SK-N-SH (cell line): ENCODE measurements at regions not wholly inside any gene's neighbourhood (a gene's known extent, or its start where the extent isn't known, plus 50 kb on each side); places are given as distances from the start of the nearest gene placed in this dataset.

ENCODE experiments used
- CTCF ChIA-PET: fragments of 300-600, 350-600 bp; formaldehyde crosslinking; extraction: SDS; loops from one replicate; lab custom pipeline; 2021; lab: Yijun Ruan, JAX
- POLR2A ChIA-PET: fragments of 350-600 bp; sonication (Branson Sonifier 250); formaldehyde crosslinking; extraction: SDS; loops from one replicate; lab custom pipeline; 2020; ENCODE audit warnings: antibody characterized with exemption, inconsistent platforms; lab: Yijun Ruan, JAX
- DNase-seq: peaks from one replicate; pipeline ENCODE4 v3.0.0; 2012
- H2AFZ ChIP-seq: fragments of 200-600 bp; sonication (generic); 2 replicates; pipeline ENCODE4 v1.8.1; 2016; ENCODE audit warnings: antibody characterized with exemption, mild to moderate bottlenecking, low read depth
- H3F3A ChIP-seq: fragments of 200-600 bp; sonication (generic); replicated peaks from 2 replicates; pipeline ENCODE3; 2016; ENCODE audit warnings: antibody characterized with exemption, mild to moderate bottlenecking; ENCODE audit not compliant: insufficient read depth
- H3K27ac ChIP-seq, 2 experiments: fragments of 200-500 bp in 1 of 2; fragments of 200-600 bp in 1 of 2; sonication (Bioruptor generic) in 1 of 2; sonication (generic), shearing (Covaris generic) in 1 of 2; 2 replicates each; pipeline versions ENCODE4 v1.5.1 to v1.6.1; 2014 to 2016; ENCODE audit warnings: low read depth in 2 of 2, inconsistent platforms in 1 of 2, low read length in 1 of 2, mild to moderate bottlenecking in 1 of 2, mixed read lengths in 1 of 2
- H3K27me3 ChIP-seq: fragments of 200-600 bp; sonication (generic), shearing (Covaris generic); 2 replicates; pipeline ENCODE4 v1.6.1; 2016; ENCODE audit warnings: mixed run types; ENCODE audit not compliant: insufficient read depth
- H3K36me3 ChIP-seq, 2 experiments: fragments of 200-500 bp in 1 of 2; fragments of 200-600 bp in 1 of 2; sonication (Bioruptor generic) in 1 of 2; sonication (generic) in 1 of 2; replicated peaks in 1 of 2; 2 replicates each; pipeline versions ENCODE3 to v1.5.1; 2014 to 2016; ENCODE audit warnings: low read length in 1 of 2, mild to moderate bottlenecking in 1 of 2; ENCODE audit not compliant: insufficient read depth in 2 of 2, control insufficient read depth in 1 of 2
- H3K4me1 ChIP-seq, 2 experiments: fragments of 200-500 bp in 1 of 2; fragments of 200-600 bp in 1 of 2; sonication (Bioruptor generic) in 1 of 2; sonication (generic), shearing (Covaris generic) in 1 of 2; 2 replicates each; pipeline versions ENCODE4 v1.5.1 to v1.6.1; 2014 to 2016; ENCODE audit warnings: low read depth in 1 of 2, low read length in 1 of 2, mixed run types in 1 of 2; ENCODE audit not compliant: insufficient read depth in 2 of 2, control insufficient read depth in 1 of 2
- H3K4me2 ChIP-seq: fragments of 200-600 bp; sonication (generic), shearing (Covaris generic); 2 replicates; pipeline ENCODE4 v1.6.1; 2017; ENCODE audit warnings: mixed run types
- H3K4me3 ChIP-seq, 2 experiments: fragments of 200-500 bp in 1 of 2; fragments of 200-600 bp in 1 of 2; sonication (Bioruptor generic) in 1 of 2; sonication (generic), shearing (Covaris generic) in 1 of 2; 2 replicates each; pipeline versions ENCODE4 v1.5.1 to v1.8.1; 2014 to 2016; ENCODE audit warnings: low read depth in 2 of 2, inconsistent platforms in 1 of 2, low read length in 1 of 2, mild to moderate bottlenecking in 1 of 2, mixed read lengths in 1 of 2, moderate library complexity in 1 of 2
- H3K79me2 ChIP-seq: fragments of 200-600 bp; sonication (generic); 2 replicates; pipeline ENCODE4 v1.8.1; 2017; ENCODE audit warnings: mild to moderate bottlenecking; ENCODE audit not compliant: insufficient read depth
- H3K9ac ChIP-seq: fragments of 200-600 bp; sonication (generic); 2 replicates; pipeline ENCODE4 v1.6.1; 2017; ENCODE audit warnings: mixed run types
- H3K9me2 ChIP-seq: fragments of 200-600 bp; sonication (generic); 2 replicates; pipeline ENCODE4 v1.6.1; 2017; ENCODE audit warnings: mixed run types
- H3K9me3 ChIP-seq: fragments of 200-600 bp; sonication (generic); 2 replicates; pipeline ENCODE4 v1.6.1; 2017; ENCODE audit warnings: mixed run types, mild to moderate bottlenecking, moderate library complexity
- H4K20me1 ChIP-seq: fragments of 200-600 bp; sonication (generic); 2 replicates; pipeline ENCODE4 v1.6.1; 2017; ENCODE audit warnings: mild to moderate bottlenecking, mixed run types; ENCODE audit not compliant: insufficient read depth
- EP300 ChIP-seq, 2 experiments: IDR thresholded peaks; 2 replicates each; pipeline versions ENCODE4 v1.4.0 to v1.6.1; 2012; ENCODE audit warnings: borderline replicate concordance in 1 of 2, low read depth in 1 of 2, low read length in 1 of 2
- FOXJ3 ChIP-seq: sonication (generic); formaldehyde crosslinking; IDR thresholded peaks from 2 replicates; pipeline ENCODE4 v1.5.1; 2020; ENCODE audit warnings: mild to moderate bottlenecking, missing genetic modification reagents
- IRF3 ChIP-seq: fragments of 150-350 bp; IDR thresholded peaks from 2 replicates; pipeline ENCODE4 v1.6.1; 2016; ENCODE audit warnings: mild to moderate bottlenecking, low read depth, low read length
- JUND ChIP-seq: IDR thresholded peaks from 2 replicates; pipeline ENCODE4 v1.4.0; 2012
- MAX ChIP-seq: IDR thresholded peaks from 2 replicates; pipeline ENCODE4 v1.4.0; 2012; ENCODE audit warnings: low read depth
- MEF2A ChIP-seq: IDR thresholded peaks from 2 replicates; pipeline ENCODE4 v1.4.0; 2012; ENCODE audit warnings: low read depth, borderline replicate concordance
- NFIC ChIP-seq: IDR thresholded peaks from 2 replicates; pipeline ENCODE4 v1.4.0; 2012; ENCODE audit warnings: borderline replicate concordance
- PBX3 ChIP-seq: IDR thresholded peaks from 2 replicates; pipeline ENCODE4; 2012
- POLR2AphosphoS5 ChIP-seq: IDR thresholded peaks from 2 replicates; pipeline ENCODE4 v1.6.1; 2012; ENCODE audit warnings: low read depth, low read length
- RFX5 ChIP-seq: IDR thresholded peaks from 2 replicates; pipeline ENCODE4 v1.6.1; 2012; ENCODE audit warnings: mild to moderate bottlenecking, improper control_type of control experiment, low read length
- SIN3A ChIP-seq: IDR thresholded peaks from 2 replicates; pipeline ENCODE4 v1.6.1; 2012; ENCODE audit warnings: low read depth, mild to moderate bottlenecking, low read length, moderate library complexity, borderline replicate concordance
- SMC3 ChIP-seq: IDR thresholded peaks from 2 replicates; pipeline ENCODE4 v1.6.1; 2012; ENCODE audit warnings: low read depth, low read length, improper control_type of control experiment
- TAF1 ChIP-seq: IDR thresholded peaks from 2 replicates; pipeline ENCODE4 v1.6.1; 2012; ENCODE audit warnings: low read depth, mild to moderate bottlenecking, low read length, moderate library complexity, borderline replicate concordance
- USF1 ChIP-seq: IDR thresholded peaks from 2 replicates; pipeline ENCODE4 v1.4.0; 2012; ENCODE audit warnings: low read depth, borderline replicate concordance
- USF2 ChIP-seq: fragments of 150-350 bp; IDR thresholded peaks from 2 replicates; pipeline ENCODE4 v1.6.1; 2017; ENCODE audit warnings: antibody characterized with exemption, low read length, low read depth, borderline replicate concordance
- YY1 ChIP-seq: IDR thresholded peaks from 2 replicates; pipeline ENCODE4 v1.4.0; 2012; ENCODE audit warnings: low read depth, mild to moderate bottlenecking
- ZBTB33 ChIP-seq: IDR thresholded peaks from 2 replicates; pipeline ENCODE4 v1.4.0; 2012; ENCODE audit warnings: low read depth, borderline replicate concordance
- WGBS: methylation state at CpG from one replicate; pipeline ENCODE4 v1.1.6; 2017; ENCODE audit warnings: low lambda C conversion rate; 5-methylcytosine and 5-hydroxymethylcytosine counted together

- Histone ChIP-seq H3K27ac (no peak overlapping the region), H3K4me1 (no peaks in the 10 kb centered on the region), H2AFZ (peak overlapping the region; percentile 32; the same call in 1 of the 2 replicates), H3F3A (no peaks in the 10 kb centered on the region), H3K9me2 (no peaks in the 10 kb centered on the region), H4K20me1 (no peaks in the 10 kb centered on the region), H3K9ac (no peak overlapping the region), H3K27me3 (no peaks in the 10 kb centered on the region), H3K9me3 (0 out of 2 replicates have a peak, but pooled peaks cover 4% of the 10 kb centered on the region), H3K4me3 (no peak overlapping the region), H3K36me3 (no peaks in the 10 kb centered on the region), H3K79me2 (no peaks in the 10 kb centered on the region), H3K4me2 (no peak overlapping the region)
- CTCF ChIA-PET = no interaction called here
- TF ChIP-seq PBX3 (no peak), MAX (no peak), USF2 (no peak), ZBTB33 (no peak), RFX5 (no peak), POLR2AphosphoS5 (no peak), EP300 (IDR thresholded peaks at IDR 0.05; ENCODE audit: borderline replicate concordance in 1 of 2, low read depth in 1 of 2, low read length in 1 of 2) (no peak), NFIC (no peak), MEF2A (no peak), YY1 (no peak), FOXJ3 (no peak), SMC3 (no peak), USF1 (no peak), JUND (no peak), SIN3A (no peak), IRF3 (no peak), TAF1 (no peak)
- 84% methylated on average over 4 of the region's 4 CpGs for WGBS
- no peak for DNase-seq
- POLR2A ChIA-PET = no interaction called here
Measured at GRCh38 chr16:64406770-64407181, 715.1 kb downstream of the CDH11 start.
